MG63 (cell line): ENCODE measurements at regions not wholly inside any gene's neighbourhood (a gene's known extent, or its start where the extent isn't known, plus 50 kb on each side); places are given as distances from the start of the nearest gene placed in this dataset.
"Not testable (repeated sequence)": the region's sequence is repeated elsewhere in the genome, so short reads cannot be mapped to it uniquely, and the experiment has no call there.

Experiments
- DNase-seq: peaks from one replicate; pipeline ENCODE4 v3.0.0-alpha.2; 2020
- H3K27me3 ChIP-seq: fragments of 250-450 bp; sonication (Bioruptor Pico); 2 replicates; pipeline ENCODE4 v1.5.1; 2020; ENCODE audit warnings: mild to moderate bottlenecking, moderate library complexity
- H3K36me3 ChIP-seq: fragments of 250-450 bp; sonication (Bioruptor Pico); 2 replicates; pipeline ENCODE4 v1.5.1; 2020; ENCODE audit warnings: mild to moderate bottlenecking, moderate library complexity
- H3K4me3 ChIP-seq: fragments of 250-450 bp; sonication (Bioruptor Pico); 2 replicates; pipeline ENCODE4 v1.5.1; 2020; ENCODE audit warnings: mild to moderate bottlenecking, moderate library complexity
- H3K9me3 ChIP-seq: fragments of 250-450 bp; sonication (Bioruptor Pico); 2 replicates; pipeline ENCODE4 v1.5.1; 2020; ENCODE audit warnings: mild to moderate bottlenecking, moderate library complexity

- DNase-seq, H3K27me3 ChIP-seq, H3K9me3 ChIP-seq, H3K36me3 ChIP-seq, H3K4me3 ChIP-seq: not testable (repeated sequence)
Measured at GRCh38 chr16:21525029-21525895, 74.1 kb upstream of the METTL9 start.

- not testable (repeated sequence) for H3K4me3 ChIP-seq, H3K9me3 ChIP-seq, DNase-seq, H3K27me3 ChIP-seq, H3K36me3 ChIP-seq
Measured at GRCh38 chr16:21525956-21526922, 73.1 kb upstream of the METTL9 start.

- no peak for DNase-seq
- H3K9me3 ChIP-seq, result no peaks in the 10 kb centered on the region
- no peaks in the 10 kb centered on the region for H3K36me3 ChIP-seq
- no peak overlapping the region for H3K4me3 ChIP-seq
- H3K27me3 ChIP-seq, result no peaks in the 10 kb centered on the region
Measured at GRCh38 chr16:21526923-21527807, 72.2 kb upstream of the METTL9 start.

- not testable (repeated sequence) for H3K36me3 ChIP-seq, DNase-seq, H3K9me3 ChIP-seq, H3K27me3 ChIP-seq, H3K4me3 ChIP-seq
Measured at GRCh38 chr16:21529060-21529658, 70.2 kb upstream of the METTL9 start.

GRCh38 chr16:21530729-21531383 is 68.5 kb upstream of the METTL9 start:
- H3K36me3 ChIP-seq, H3K4me3 ChIP-seq, H3K27me3 ChIP-seq, DNase-seq, H3K9me3 ChIP-seq: not testable (repeated sequence)

GRCh38 chr16:21532996-21533395 is 66.4 kb upstream of the METTL9 start:
- DNase-seq, H3K27me3 ChIP-seq, H3K4me3 ChIP-seq, H3K36me3 ChIP-seq, H3K9me3 ChIP-seq: not testable (repeated sequence)

GRCh38 chr16:21533474-21533873 is 65.9 kb upstream of the METTL9 start:
- not testable (repeated sequence) for DNase-seq, H3K4me3 ChIP-seq, H3K9me3 ChIP-seq, H3K27me3 ChIP-seq, H3K36me3 ChIP-seq

GRCh38 chr16:21534561-21534960 is 64.8 kb upstream of the METTL9 start:
- not testable (repeated sequence) for H3K9me3 ChIP-seq, DNase-seq, H3K36me3 ChIP-seq, H3K4me3 ChIP-seq, H3K27me3 ChIP-seq

GRCh38 chr16:21535201-21535600 is 64.2 kb upstream of the METTL9 start:
- H3K4me3 ChIP-seq, H3K27me3 ChIP-seq, H3K9me3 ChIP-seq, DNase-seq, H3K36me3 ChIP-seq: not testable (repeated sequence)

GRCh38 chr16:21536740-21537139 is 62.6 kb upstream of the METTL9 start:
- DNase-seq, H3K4me3 ChIP-seq, H3K36me3 ChIP-seq, H3K27me3 ChIP-seq, H3K9me3 ChIP-seq: not testable (repeated sequence)

GRCh38 chr16:21537598-21537997 is 61.8 kb upstream of the METTL9 start:
- H3K27me3 ChIP-seq, H3K36me3 ChIP-seq, DNase-seq, H3K9me3 ChIP-seq, H3K4me3 ChIP-seq: not testable (repeated sequence)

GRCh38 chr16:21539107-21539618 is 60.2 kb upstream of the METTL9 start:
- H3K9me3 ChIP-seq, H3K36me3 ChIP-seq, DNase-seq, H3K27me3 ChIP-seq, H3K4me3 ChIP-seq: not testable (repeated sequence)

- H3K9me3 ChIP-seq, H3K27me3 ChIP-seq, H3K36me3 ChIP-seq, H3K4me3 ChIP-seq, DNase-seq: not testable (repeated sequence)
Measured at GRCh38 chr16:21540770-21541433, 58.5 kb upstream of the METTL9 start.

- H3K36me3 ChIP-seq, H3K4me3 ChIP-seq, DNase-seq, H3K9me3 ChIP-seq, H3K27me3 ChIP-seq: not testable (repeated sequence)
Measured at GRCh38 chr16:21541611-21542051, 57.7 kb upstream of the METTL9 start.

- DNase-seq, H3K36me3 ChIP-seq, H3K4me3 ChIP-seq, H3K27me3 ChIP-seq, H3K9me3 ChIP-seq: not testable (repeated sequence)
Measured at GRCh38 chr16:21542075-21542474, 57.3 kb upstream of the METTL9 start.
